Peyer's patch (tissue), 4 donors: ENCODE measurements at regions not wholly inside any gene's neighbourhood (a gene's known extent, or its start where the extent isn't known, plus 50 kb on each side); places are given as distances from the start of the nearest gene placed in this dataset.

Source experiments
- POLR2A ChIP-seq, 2 donors: fragments of 450-650 bp; IDR thresholded peaks; one replicate each; pipeline ENCODE4 v1.5.1; 2017; ENCODE audit warnings: antibody characterized with exemption in 2 of 2, mild to moderate bottlenecking in 2 of 2, moderate library complexity in 2 of 2
- TF ChIP-seq, protein P1 (sequence below), 6 experiments: fragments of 450-650 bp in 4 of 6; fragments of 200-600 bp in 2 of 6; sonication (generic) in 1 of 6; IDR thresholded peaks; one replicate each; pipeline ENCODE4 v1.5.1; 2017 to 2019; ENCODE audit warnings: antibody characterized with exemption in 6 of 6, mild to moderate bottlenecking in 3 of 6, moderate library complexity in 1 of 6

DNA sequence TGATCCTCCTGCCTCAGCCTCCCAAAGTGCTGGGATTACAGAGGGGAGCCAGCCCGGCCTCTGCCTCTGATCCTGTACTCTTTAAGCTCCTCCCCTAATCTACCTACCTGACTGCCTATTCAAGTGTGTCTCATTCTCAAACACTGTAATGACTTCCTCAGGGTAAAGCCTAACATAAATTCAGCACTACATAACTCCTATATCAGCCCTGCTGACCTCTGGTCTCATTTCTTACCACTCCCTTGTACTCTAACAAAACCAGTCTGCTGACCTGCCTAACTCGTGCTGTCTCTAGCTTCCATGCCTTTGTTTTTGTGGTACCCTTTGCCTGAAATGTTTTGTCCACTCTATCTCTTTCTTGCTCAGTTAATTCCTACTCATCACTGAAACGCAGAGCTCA, 172.1 kb upstream of the IL12A start:
- TF ChIP-seq, protein P1, sequence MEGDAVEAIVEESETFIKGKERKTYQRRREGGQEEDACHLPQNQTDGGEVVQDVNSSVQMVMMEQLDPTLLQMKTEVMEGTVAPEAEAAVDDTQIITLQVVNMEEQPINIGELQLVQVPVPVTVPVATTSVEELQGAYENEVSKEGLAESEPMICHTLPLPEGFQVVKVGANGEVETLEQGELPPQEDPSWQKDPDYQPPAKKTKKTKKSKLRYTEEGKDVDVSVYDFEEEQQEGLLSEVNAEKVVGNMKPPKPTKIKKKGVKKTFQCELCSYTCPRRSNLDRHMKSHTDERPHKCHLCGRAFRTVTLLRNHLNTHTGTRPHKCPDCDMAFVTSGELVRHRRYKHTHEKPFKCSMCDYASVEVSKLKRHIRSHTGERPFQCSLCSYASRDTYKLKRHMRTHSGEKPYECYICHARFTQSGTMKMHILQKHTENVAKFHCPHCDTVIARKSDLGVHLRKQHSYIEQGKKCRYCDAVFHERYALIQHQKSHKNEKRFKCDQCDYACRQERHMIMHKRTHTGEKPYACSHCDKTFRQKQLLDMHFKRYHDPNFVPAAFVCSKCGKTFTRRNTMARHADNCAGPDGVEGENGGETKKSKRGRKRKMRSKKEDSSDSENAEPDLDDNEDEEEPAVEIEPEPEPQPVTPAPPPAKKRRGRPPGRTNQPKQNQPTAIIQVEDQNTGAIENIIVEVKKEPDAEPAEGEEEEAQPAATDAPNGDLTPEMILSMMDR (IDR thresholded peaks at IDR 0.05) = no peak
- TF ChIP-seq POLR2A (IDR thresholded peaks at IDR 0.05) = no peak
